Cardiac muscle cell (in vitro differentiated cells and primary cell): ENCODE measurements at regions not wholly inside any gene's neighbourhood (a gene's known extent, or its start where the extent isn't known, plus 50 kb on each side); places are given as distances from the start of the nearest gene placed in this dataset.
A peak's percentile ranks its signal among the peaks of the same experiment; 100 is the strongest.

ENCODE experiments used
- DNase-seq, 2 donors: peaks; one replicate each; pipeline versions ENCODE4 v3.0.0 to v3.0.0-alpha.2; 2010 to 2017; ENCODE audit warnings: low read depth in 1 of 2, low spot score in 1 of 2
- H3K27ac ChIP-seq: fragments of 200-600 bp; sonication (generic); 2 replicates; pipeline ENCODE4 v1.5.1; 2016
- H3K27me3 ChIP-seq: fragments of 200-600 bp; sonication (generic); 2 replicates; pipeline ENCODE4 v1.6.0; 2016; ENCODE audit warnings: control low read depth
- H3K36me3 ChIP-seq: fragments of 200-600 bp; sonication (generic); 2 replicates; pipeline ENCODE4 v1.5.1; 2016; ENCODE audit warnings: control low read depth
- H3K4me1 ChIP-seq: fragments of 200-600 bp; sonication (generic); 2 replicates; pipeline ENCODE4 v1.8.1; 2017; ENCODE audit warnings: low read depth, mild to moderate bottlenecking, mixed run types
- H3K4me3 ChIP-seq: fragments of 200-600 bp; sonication (generic); 2 replicates; pipeline ENCODE4 v1.5.1; 2016; ENCODE audit warnings: mild to moderate bottlenecking
- H3K9me3 ChIP-seq: fragments of 200-600 bp; sonication (generic); 2 replicates; pipeline ENCODE4 v1.5.1; 2017; ENCODE audit warnings: low read depth, mild to moderate bottlenecking, control low read depth
- CTCF ChIP-seq: IDR thresholded peaks from 2 replicates; pipeline ENCODE4 v1.5.1; 2012; ENCODE audit warnings: low read depth, mild to moderate bottlenecking, low read length

GRCh38 chr12:118548887-118549509, 172.6 kb downstream of the SUDS3 start:
- H3K36me3 ChIP-seq, result no peaks in the 10 kb centered on the region
- DNase-seq, result no peak
- TF ChIP-seq CTCF, result no peak
- no peaks in the 10 kb centered on the region for H3K4me1 ChIP-seq
- no peak overlapping the region for H3K27ac ChIP-seq
- H3K27me3 ChIP-seq, result no peaks in the 10 kb centered on the region
- H3K4me3 ChIP-seq, result no peak overlapping the region
- no peaks in the 10 kb centered on the region for H3K9me3 ChIP-seq

GRCh38 chr12:118549510-118549980, 173.2 kb downstream of the SUDS3 start:
- H3K27ac ChIP-seq, result no peak overlapping the region
- TF ChIP-seq CTCF, result no peak
- H3K9me3 ChIP-seq, result no peaks in the 10 kb centered on the region
- H3K27me3 ChIP-seq, result no peaks in the 10 kb centered on the region
- H3K36me3 ChIP-seq, result no peaks in the 10 kb centered on the region
- DNase-seq, result no peak
- H3K4me3 ChIP-seq, result no peak overlapping the region
- H3K4me1 ChIP-seq, result no peaks in the 10 kb centered on the region

GRCh38 chr12:118553856-118554504, 177.6 kb downstream of the SUDS3 start:
- H3K4me1 ChIP-seq, result no peaks in the 10 kb centered on the region
- H3K4me3 ChIP-seq, result no peak overlapping the region
- no peak for DNase-seq
- no peaks in the 10 kb centered on the region for H3K36me3 ChIP-seq
- no peak for TF ChIP-seq CTCF
- no peaks in the 10 kb centered on the region for H3K9me3 ChIP-seq
- no peaks in the 10 kb centered on the region for H3K27me3 ChIP-seq
- no peak overlapping the region for H3K27ac ChIP-seq

GRCh38 chr12:118558941-118559340, 182.6 kb downstream of the SUDS3 start:
- H3K27ac ChIP-seq, result no peak overlapping the region
- no peak overlapping the region for H3K4me3 ChIP-seq
- no peaks in the 10 kb centered on the region for H3K27me3 ChIP-seq
- no peak for DNase-seq
- TF ChIP-seq CTCF, result no peak
- no peaks in the 10 kb centered on the region for H3K9me3 ChIP-seq
- peaks cover 11% of the 10 kb centered on the region for H3K4me1 ChIP-seq
- H3K36me3 ChIP-seq, result no peaks in the 10 kb centered on the region

- Histone ChIP-seq H3K36me3 (no peaks in the 10 kb centered on the region), H3K27ac (peak overlapping the region; percentile 19)
- no peak for TF ChIP-seq CTCF
Measured at GRCh38 chr12:118560733-118561132, 184.4 kb downstream of the SUDS3 start.

More at GRCh38 chr12:118560733-118561132, 184.4 kb downstream of the SUDS3 start:
- H3K27me3 ChIP-seq, result no peaks in the 10 kb centered on the region
- H3K9me3 ChIP-seq, result no peaks in the 10 kb centered on the region
- no peak overlapping the region for H3K4me3 ChIP-seq
- H3K4me1 ChIP-seq, result peaks cover 11% of the 10 kb centered on the region
- peak in 1 of 2 donors; percentile 83 for DNase-seq
